ENCODE measurements at regions not wholly inside any gene's neighbourhood (a gene's known extent, or its start where the extent isn't known, plus 50 kb on each side); places are given as distances from the start of the nearest gene placed in this dataset.

DNA sequence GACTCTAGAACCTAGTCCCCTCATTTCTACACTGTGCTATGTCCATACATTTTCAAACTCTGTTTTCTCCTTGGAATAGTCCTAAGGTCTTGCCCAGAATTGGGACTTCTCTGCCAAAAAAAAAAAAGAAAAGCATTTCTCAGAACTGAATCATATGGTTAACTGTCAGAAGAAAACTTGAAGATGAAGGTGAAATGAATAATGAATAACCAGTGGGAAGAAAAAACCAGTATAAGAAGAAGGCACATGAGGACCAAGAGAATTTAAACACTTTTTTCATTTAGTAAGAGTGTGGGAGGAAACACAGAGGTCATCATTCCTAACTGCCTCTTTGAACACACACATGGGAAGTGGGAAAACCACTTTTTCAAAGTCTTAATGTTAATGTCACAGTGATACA is 197.7 kb downstream of the PRELID2 start:
- H3K4me2 ChIP-seq (ENCODE audit: low read length), result no peak overlapping the region
- no peaks in the 10 kb centered on the region for H3K27me3 ChIP-seq (ENCODE audit: insufficient read depth, low read length)
- FAIRE-seq (no peak), DNase-seq (ENCODE audit: low read depth) (peak; percentile 92)
- no peak overlapping the region for H3K4me3 ChIP-seq (ENCODE audit: insufficient read depth, low read depth, low read length)
- no peaks in the 10 kb centered on the region for H3K4me1 ChIP-seq (ENCODE audit: insufficient read depth, low read length)
- TF ChIP-seq, protein P1, sequence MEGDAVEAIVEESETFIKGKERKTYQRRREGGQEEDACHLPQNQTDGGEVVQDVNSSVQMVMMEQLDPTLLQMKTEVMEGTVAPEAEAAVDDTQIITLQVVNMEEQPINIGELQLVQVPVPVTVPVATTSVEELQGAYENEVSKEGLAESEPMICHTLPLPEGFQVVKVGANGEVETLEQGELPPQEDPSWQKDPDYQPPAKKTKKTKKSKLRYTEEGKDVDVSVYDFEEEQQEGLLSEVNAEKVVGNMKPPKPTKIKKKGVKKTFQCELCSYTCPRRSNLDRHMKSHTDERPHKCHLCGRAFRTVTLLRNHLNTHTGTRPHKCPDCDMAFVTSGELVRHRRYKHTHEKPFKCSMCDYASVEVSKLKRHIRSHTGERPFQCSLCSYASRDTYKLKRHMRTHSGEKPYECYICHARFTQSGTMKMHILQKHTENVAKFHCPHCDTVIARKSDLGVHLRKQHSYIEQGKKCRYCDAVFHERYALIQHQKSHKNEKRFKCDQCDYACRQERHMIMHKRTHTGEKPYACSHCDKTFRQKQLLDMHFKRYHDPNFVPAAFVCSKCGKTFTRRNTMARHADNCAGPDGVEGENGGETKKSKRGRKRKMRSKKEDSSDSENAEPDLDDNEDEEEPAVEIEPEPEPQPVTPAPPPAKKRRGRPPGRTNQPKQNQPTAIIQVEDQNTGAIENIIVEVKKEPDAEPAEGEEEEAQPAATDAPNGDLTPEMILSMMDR (IDR thresholded peaks at IDR 0.05; ENCODE audit: insufficient read depth, low read depth, low read length), result no peak
- no peak for TF ChIP-seq EZH2 (IDR thresholded peaks at IDR 0.05; ENCODE audit: insufficient read depth, low read length)
- Mint-ChIP-seq H3K4me3 (ENCODE audit: unreplicated experiment) (no peak overlapping the region), H3K9me3 (ENCODE audit: unreplicated experiment) (peaks cover 8% of the 10 kb centered on the region), H3K27ac (ENCODE audit: unreplicated experiment) (no peak overlapping the region), H3K27me3 (ENCODE audit: low read depth, unreplicated experiment) (no peaks in the 10 kb centered on the region), H3K4me1 (ENCODE audit: low read depth, unreplicated experiment) (peaks cover 7% of the 10 kb centered on the region), H3K36me3 (ENCODE audit: low read depth, unreplicated experiment) (no peaks in the 10 kb centered on the region)
- H3K36me3 ChIP-seq (ENCODE audit: insufficient read depth, low read length), result no peaks in the 10 kb centered on the region
- no peaks in the 10 kb centered on the region for H4K20me1 ChIP-seq (ENCODE audit: insufficient read depth, low read length)
- H2AFZ ChIP-seq (ENCODE audit: low read depth, low read length), result no peak overlapping the region
- no peaks in the 10 kb centered on the region for H3K79me2 ChIP-seq (ENCODE audit: insufficient read depth, low read length)
- no peak overlapping the region for H3K27ac ChIP-seq (ENCODE audit: low read depth, low read length)
- no peak overlapping the region for H3K9ac ChIP-seq (ENCODE audit: low read length)
- H3K9me3 ChIP-seq (ENCODE audit: insufficient read depth, low read depth, low read length), result no peaks in the 10 kb centered on the region

DNA sequence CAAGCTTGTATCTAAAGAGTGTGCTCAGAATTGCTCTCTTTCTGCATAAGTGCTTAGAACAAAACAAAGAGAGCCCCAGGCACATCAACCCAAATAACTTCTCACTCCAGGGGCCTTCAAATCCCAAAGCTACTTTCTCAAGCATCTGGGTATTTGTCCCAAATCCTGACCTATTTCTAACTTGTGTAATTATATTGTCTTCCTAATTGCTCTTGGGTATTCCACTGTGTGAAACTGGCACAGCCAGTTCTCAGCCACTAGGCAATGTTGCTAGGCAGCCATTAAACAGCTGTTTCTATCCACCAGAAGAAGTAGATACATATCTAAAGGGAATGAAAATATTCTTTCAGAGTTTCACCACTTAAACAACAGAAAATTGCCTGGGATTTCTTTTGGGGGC is 198.8 kb downstream of the PRELID2 start:
- Histone ChIP-seq H3K9me3 (ENCODE audit: insufficient read depth, low read depth, low read length) (no peaks in the 10 kb centered on the region), H3K9ac (ENCODE audit: low read length) (no peak overlapping the region), H3K4me1 (ENCODE audit: insufficient read depth, low read length) (no peaks in the 10 kb centered on the region), H3K4me3 (ENCODE audit: insufficient read depth, low read depth, low read length) (no peak overlapping the region), H3K27me3 (ENCODE audit: insufficient read depth, low read length) (no peaks in the 10 kb centered on the region), H3K36me3 (ENCODE audit: insufficient read depth, low read length) (no peaks in the 10 kb centered on the region), H4K20me1 (ENCODE audit: insufficient read depth, low read length) (no peaks in the 10 kb centered on the region), H3K27ac (ENCODE audit: low read depth, low read length) (no peak overlapping the region), H2AFZ (ENCODE audit: low read depth, low read length) (no peak overlapping the region), H3K79me2 (ENCODE audit: insufficient read depth, low read length) (no peaks in the 10 kb centered on the region), H3K4me2 (ENCODE audit: low read length) (no peak overlapping the region)
- Mint-ChIP-seq H3K9me3 (ENCODE audit: unreplicated experiment) (peaks cover 3% of the 10 kb centered on the region), H3K4me1 (ENCODE audit: low read depth, unreplicated experiment) (peaks cover 7% of the 10 kb centered on the region), H3K27me3 (ENCODE audit: low read depth, unreplicated experiment) (no peaks in the 10 kb centered on the region), H3K4me3 (ENCODE audit: unreplicated experiment) (no peak overlapping the region), H3K27ac (ENCODE audit: unreplicated experiment) (no peak overlapping the region), H3K36me3 (ENCODE audit: low read depth, unreplicated experiment) (no peaks in the 10 kb centered on the region)
- FAIRE-seq (no peak), DNase-seq (ENCODE audit: low read depth) (no peak)
- no peak for TF ChIP-seq EZH2 (IDR thresholded peaks at IDR 0.05; ENCODE audit: insufficient read depth, low read length)
- TF ChIP-seq, protein P1 (IDR thresholded peaks at IDR 0.05; ENCODE audit: insufficient read depth, low read depth, low read length), result no peak

DNA sequence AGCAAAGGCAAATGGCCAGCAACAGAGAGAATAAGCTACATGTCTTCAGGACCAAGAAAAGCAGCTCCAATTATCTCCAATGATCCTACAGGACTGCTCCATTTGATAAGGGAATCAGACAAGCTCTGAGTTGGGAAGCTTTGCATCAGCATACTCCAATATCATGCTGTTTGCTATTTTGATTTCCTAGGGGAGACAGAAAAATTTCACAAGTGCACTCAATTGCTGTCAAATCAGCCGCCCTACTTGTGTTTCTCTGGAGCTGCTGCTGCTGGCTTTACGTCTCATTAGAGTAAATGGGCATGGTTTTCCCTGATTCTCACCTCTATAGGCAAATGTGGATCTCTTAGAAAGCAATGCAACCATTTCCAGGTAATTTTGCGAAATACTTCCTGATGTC is 201.7 kb downstream of the PRELID2 start:
- no peaks in the 10 kb centered on the region for H3K79me2 ChIP-seq (ENCODE audit: insufficient read depth, low read length)
- Mint-ChIP-seq H3K4me1 (ENCODE audit: low read depth, unreplicated experiment) (peaks cover 7% of the 10 kb centered on the region), H3K4me3 (ENCODE audit: unreplicated experiment) (no peak overlapping the region), H3K9me3 (ENCODE audit: unreplicated experiment) (peaks cover 3% of the 10 kb centered on the region), H3K36me3 (ENCODE audit: low read depth, unreplicated experiment) (no peaks in the 10 kb centered on the region), H3K27ac (ENCODE audit: unreplicated experiment) (no peak overlapping the region), H3K27me3 (ENCODE audit: low read depth, unreplicated experiment) (no peaks in the 10 kb centered on the region)
- no peak overlapping the region for H2AFZ ChIP-seq (ENCODE audit: low read depth, low read length)
- no peak for FAIRE-seq
- no peak overlapping the region for H3K4me3 ChIP-seq (ENCODE audit: insufficient read depth, low read depth, low read length)
- no peaks in the 10 kb centered on the region for H3K27me3 ChIP-seq (ENCODE audit: insufficient read depth, low read length)
- H4K20me1 ChIP-seq (ENCODE audit: insufficient read depth, low read length), result no peaks in the 10 kb centered on the region
- TF ChIP-seq, protein P1 (IDR thresholded peaks at IDR 0.05; ENCODE audit: insufficient read depth, low read depth, low read length), result no peak
- TF ChIP-seq EZH2 (IDR thresholded peaks at IDR 0.05; ENCODE audit: insufficient read depth, low read length), result no peak
- H3K9ac ChIP-seq (ENCODE audit: low read length), result no peak overlapping the region
- no peak for DNase-seq (ENCODE audit: low read depth)
- H3K27ac ChIP-seq (ENCODE audit: low read depth, low read length), result no peak overlapping the region
- H3K36me3 ChIP-seq (ENCODE audit: insufficient read depth, low read length), result no peaks in the 10 kb centered on the region
- no peak overlapping the region for H3K4me2 ChIP-seq (ENCODE audit: low read length)
- no peaks in the 10 kb centered on the region for H3K4me1 ChIP-seq (ENCODE audit: insufficient read depth, low read length)
- H3K9me3 ChIP-seq (ENCODE audit: insufficient read depth, low read depth, low read length), result no peaks in the 10 kb centered on the region

Measured in astrocyte (in vitro differentiated cells and primary cell).